Liver (tissue), 3 donors: ENCODE measurements at regions not wholly inside any gene's neighbourhood (a gene's known extent, or its start where the extent isn't known, plus 50 kb on each side); places are given as distances from the start of the nearest gene placed in this dataset.

Source experiments
- CTCF ChIP-seq: fragments of 150-350 bp; IDR thresholded peaks from 2 replicates; pipeline ENCODE4 v1.5.1; 2017; ENCODE audit warnings: improper control_type of control experiment, low read depth, low read length; ENCODE audit not compliant: missing input control
- EGR1 ChIP-seq, 2 donors: IDR thresholded peaks; 2 replicates each; pipeline ENCODE4 v1.6.1; 2016 to 2018; ENCODE audit warnings: antibody characterized with exemption in 2 of 2, low read depth in 2 of 2
- JUND ChIP-seq, 2 donors: IDR thresholded peaks; 2 replicates each; pipeline ENCODE4 v1.6.1; 2016; ENCODE audit warnings: antibody characterized with exemption in 2 of 2
- MAX ChIP-seq: IDR thresholded peaks from 2 replicates; pipeline ENCODE4 v1.6.1; 2016; ENCODE audit warnings: antibody characterized with exemption
- RAD21 ChIP-seq, 2 donors: IDR thresholded peaks; 2 replicates each; pipeline ENCODE4 v1.6.1; 2016; ENCODE audit warnings: antibody characterized with exemption in 2 of 2, mild to moderate bottlenecking in 2 of 2
- REST ChIP-seq: IDR thresholded peaks from 2 replicates; pipeline ENCODE4 v1.6.1; 2016; ENCODE audit warnings: antibody characterized with exemption, mild to moderate bottlenecking
- RXRA ChIP-seq, 2 donors: IDR thresholded peaks; 2 replicates each; pipeline ENCODE4 v1.6.1; 2017 to 2018; ENCODE audit warnings: antibody characterized with exemption in 2 of 2, mild to moderate bottlenecking in 1 of 2
- SP1 ChIP-seq: IDR thresholded peaks from 2 replicates; pipeline ENCODE4 v1.6.1; 2018; ENCODE audit warnings: antibody characterized with exemption, mild to moderate bottlenecking
- YY1 ChIP-seq: IDR thresholded peaks from 2 replicates; pipeline ENCODE4 v1.6.1; 2016; ENCODE audit warnings: antibody characterized with exemption, mild to moderate bottlenecking
- donor health status: healthy.
- donor health status: healthy.

- TF ChIP-seq CTCF (no peak), SP1 (no peak), RAD21 (IDR thresholded peaks at IDR 0.05) (no peak), MAX (no peak), REST (no peak), YY1 (no peak), EGR1 (IDR thresholded peaks at IDR 0.05; ENCODE audit: low read depth in 2 of 2) (no peak), JUND (IDR thresholded peaks at IDR 0.05) (no peak), RXRA (IDR thresholded peaks at IDR 0.05) (no peak)
Measured at GRCh38 chr4:57865264-57865663, 755.1 kb upstream of the IGFBP7 start.
